HG02943 (cell line): ENCODE measurements at regions not wholly inside any gene's neighbourhood (a gene's known extent, or its start where the extent isn't known, plus 50 kb on each side); places are given as distances from the start of the nearest gene placed in this dataset.

Source experiments
- ATAC-seq: cut with Tn5 transposase; IDR thresholded peaks from one replicate; pipeline ENCODE4 v1.9.1; 2021; ENCODE audit warnings: mild to moderate bottlenecking, low read depth, moderate library complexity; ENCODE audit not compliant: unreplicated experiment

DNA sequence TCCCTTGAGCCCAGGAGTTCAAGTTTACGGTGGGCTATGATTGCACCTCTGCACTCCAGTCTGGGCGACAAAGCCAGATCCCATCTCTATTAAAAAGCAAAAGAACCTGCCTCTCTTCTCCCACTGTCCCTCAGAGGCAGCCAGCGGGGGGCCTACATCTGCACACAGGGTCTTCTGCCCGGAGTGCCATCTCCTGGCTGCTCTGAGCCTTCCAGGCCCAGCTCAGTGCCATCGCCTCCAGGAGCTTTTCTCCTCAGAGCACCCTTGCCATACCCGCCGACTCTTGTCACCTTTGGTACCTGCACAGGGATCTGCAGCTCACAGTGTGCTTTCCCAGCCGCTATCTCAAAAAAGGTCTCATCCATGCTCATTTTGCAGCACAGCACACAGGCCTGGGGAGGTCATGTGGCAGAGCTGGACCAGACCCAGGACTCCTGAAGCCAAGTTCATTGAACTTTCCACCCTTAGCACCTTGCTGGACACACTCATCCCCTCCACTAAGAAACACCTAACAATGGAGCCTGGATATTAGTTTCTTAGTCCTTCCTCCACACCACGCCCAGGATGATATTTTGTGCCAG is 186.3 kb downstream of the HAUS1 start:
- no peak for ATAC-seq

DNA sequence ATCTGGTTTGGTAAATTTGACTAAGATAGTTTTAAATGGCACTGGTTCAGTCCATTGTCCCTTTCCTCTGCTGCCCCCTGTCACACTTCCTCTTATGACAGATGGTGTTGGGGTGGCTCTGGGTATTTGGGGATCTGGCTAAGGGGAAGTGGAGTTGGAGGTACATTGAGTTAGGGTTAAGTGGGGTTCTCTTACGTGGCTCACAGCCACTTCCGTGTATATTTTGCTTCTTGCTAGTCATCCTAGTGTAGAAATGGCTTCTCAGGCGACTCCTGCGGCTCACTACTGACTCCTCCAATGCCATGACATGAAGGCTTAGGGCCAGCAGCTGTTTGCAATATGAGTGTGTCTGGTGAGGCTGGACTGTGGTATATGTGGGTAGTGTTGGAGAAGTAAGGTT is 187.0 kb downstream of the HAUS1 start:
- no peak for ATAC-seq

DNA sequence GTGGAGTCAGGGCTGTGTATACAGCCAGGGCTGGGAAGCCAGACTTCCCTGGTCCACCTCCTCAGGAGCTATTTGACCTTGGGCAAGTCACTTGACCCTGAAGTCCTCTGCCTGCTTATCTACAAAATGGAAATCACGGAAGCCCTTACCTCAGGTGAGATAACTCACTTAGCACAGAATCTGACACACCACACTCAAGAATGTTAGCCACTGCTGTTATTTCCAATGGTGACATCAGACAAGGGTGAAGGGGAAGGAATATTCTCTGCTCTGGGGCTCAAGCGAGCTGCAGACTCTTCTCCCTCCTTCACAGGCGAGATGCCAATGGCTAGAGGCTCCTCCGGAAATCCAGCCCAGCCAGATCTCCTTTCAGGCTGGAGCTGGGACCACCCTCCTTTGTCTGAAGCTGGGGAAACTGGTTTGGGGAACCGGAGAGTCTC is 189.6 kb downstream of the HAUS1 start:
- ATAC-seq, result no peak

DNA sequence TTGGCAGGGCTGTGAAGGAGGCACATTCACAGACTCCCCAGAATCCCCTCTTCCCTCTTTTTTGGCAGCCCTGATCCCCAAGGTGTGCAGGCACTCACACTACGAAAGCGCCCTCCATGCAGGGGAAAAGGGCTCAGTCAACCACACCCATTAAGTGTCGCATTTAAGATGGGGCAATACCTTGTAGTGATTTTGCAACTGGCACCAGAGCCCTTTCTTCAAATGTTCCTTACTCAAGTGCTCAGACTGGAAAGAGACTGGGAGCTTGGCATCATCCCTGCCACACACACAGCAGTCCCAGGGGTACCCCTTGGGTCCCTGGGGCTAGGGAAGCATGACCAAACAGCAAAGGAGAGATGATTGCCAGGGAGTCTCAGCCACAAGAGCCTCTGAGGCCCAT is 190.1 kb downstream of the HAUS1 start:
- ATAC-seq, result no peak

DNA sequence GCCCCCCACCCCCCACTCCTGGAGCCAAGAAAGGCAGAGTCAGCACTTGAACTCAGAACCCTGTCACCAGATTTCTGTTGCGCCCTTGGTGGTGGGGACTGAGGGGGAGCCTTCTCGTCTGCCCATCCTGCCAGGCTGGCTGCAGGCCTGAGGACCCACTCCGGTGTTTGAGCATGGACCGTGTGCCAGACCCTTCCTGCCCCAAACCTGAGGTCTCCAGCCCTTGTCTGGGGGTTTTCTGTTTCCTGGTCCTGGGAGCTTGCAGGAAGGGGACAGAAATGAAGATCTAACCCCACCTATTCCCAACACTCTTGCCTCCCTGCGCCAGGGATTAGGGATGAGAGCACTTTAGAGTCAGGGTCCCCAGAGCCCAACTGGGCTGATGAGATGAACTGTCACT is 190.6 kb downstream of the HAUS1 start:
- no peak for ATAC-seq

DNA sequence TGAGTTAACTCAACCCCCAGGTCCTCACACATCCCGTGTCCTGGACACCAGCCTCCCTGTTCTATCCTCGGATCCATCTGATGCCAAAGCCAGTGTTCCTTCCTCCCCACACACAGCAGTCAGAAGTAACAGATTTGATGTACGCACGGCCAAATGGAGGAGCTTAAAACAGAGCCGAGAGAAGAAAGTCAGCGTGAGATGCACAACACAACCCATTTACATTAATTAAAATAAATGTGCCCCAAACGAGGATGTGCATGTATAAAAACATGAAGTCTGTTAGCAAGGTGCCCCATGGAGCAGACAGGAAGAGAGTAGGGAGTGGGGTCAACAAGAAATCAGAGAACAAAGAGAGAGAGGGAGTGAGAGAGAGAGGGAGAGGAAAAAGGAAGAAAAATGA is 191.2 kb downstream of the HAUS1 start:
- no peak for ATAC-seq

DNA sequence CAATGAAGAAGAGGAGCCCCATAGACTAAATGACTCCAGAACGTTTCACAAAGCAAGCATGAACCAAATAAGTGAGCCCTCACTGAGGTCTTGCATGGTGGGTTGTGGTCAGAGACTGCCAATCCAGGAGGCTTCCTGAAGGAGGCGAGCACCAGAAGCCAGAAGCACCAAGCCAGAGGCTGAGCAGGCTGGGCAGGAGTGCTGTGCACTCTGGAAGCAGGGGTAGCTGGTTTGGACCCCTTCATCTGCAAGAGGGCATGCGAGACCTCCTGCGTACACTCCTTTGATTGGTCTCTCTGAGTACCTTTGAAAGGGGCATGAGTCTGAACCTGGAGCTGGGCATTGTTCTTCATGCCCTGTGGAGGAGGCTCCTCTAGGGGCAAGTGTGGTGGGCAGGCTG is 192.5 kb downstream of the HAUS1 start:
- ATAC-seq, result no peak

DNA sequence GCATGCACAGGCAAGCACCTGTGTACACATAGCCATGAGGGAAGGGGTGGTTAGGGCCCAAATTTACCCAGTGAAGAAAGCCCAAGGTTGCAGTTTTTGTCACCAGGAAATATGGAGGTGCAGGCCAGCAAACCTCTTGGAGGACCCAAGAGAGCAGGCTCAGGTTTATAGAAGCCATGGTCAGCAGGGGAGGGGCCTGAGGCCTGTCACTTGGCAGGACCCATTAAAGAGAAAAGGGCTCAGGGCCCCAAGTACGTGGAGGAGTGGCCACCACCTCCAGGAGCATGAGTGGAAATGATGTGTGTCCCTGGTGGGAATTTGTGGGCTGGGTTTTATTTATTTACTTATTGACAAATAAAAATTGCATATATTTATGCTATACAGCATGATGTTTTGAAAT is 192.9 kb downstream of the HAUS1 start:
- no peak for ATAC-seq

DNA sequence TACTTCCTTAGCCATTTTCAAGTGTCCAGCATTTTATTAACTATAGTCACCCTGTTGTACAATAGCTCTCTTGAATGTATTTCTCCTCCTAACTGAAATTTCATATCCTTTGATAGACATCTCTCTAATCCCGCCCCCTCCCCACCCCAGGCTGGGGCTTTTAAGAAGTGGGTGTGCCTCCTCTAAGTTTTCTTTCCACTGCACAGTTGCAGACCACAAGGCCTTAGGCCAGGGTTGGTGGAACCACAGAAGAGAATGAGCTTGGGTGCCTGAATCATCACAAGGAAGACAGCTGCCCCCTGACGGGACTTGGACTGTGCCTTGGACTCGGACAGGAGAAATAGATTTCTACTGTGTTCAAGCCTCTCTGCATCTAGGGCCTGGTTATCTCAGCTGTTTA is 193.4 kb downstream of the HAUS1 start:
- ATAC-seq, result no peak

DNA sequence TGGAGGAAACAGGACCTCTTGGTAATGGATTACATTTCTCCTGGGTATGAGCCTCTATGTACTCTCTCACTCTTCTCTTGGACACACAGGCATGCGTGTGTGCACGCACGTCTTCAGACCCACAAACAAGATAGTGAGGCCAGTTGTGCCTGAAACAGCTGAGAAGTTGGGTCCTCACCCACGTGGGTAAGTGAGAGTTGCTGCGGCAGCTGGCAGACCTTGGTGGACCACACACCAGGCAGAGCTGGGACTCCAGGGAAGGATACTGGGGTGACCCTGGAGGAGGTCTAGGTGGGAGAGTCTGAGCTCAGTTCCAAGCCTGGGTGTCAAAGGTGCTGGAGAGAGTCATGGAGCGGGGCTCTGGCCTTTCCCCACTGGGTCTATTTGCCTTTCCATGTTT is 194.3 kb downstream of the HAUS1 start:
- ATAC-seq, result no peak

DNA sequence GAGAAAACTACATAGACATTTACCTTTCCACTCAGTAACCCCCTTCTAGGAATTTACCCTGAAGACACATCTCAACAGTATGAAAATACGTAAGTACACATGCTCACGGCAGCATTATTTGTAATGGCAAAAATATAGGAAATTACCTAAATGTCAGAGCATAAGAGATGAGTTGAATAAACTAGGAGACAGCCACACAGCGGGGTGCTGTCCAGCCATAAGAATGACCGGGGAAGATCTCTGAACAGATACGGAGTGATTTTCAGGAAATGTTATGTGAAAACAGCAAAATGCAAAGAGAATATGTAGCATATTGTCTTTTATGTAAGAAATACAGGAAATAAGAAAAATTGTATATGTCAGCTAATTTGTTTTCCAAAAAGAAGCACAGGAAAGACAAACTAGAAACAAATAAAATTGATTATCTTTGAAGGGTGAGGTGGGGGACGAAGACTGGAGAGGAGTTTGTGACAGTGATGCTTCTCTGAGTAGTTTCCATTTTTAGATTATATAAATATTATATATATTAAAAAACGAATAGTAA is 195.4 kb downstream of the HAUS1 start:
- no peak for ATAC-seq

DNA sequence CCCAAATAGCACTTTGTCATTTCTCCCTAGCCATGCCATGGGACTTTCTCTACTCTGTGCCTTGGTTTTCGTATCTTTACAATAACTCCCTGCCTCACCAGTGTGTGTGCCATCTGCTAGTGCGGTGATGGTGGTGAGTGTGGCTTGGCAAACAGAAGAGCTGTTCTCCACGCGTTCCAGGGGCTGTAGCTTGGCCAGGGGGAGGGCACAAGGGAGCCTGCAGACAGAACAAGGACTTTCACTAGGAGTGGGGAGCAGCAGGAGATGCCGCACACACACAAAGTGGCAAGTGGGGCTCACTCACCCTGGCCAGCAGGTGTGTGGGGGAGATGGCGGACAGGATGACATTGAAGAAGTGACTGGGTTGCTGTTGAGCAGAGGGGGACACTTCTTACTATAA is 196.9 kb downstream of the HAUS1 start:
- ATAC-seq, result no peak

DNA sequence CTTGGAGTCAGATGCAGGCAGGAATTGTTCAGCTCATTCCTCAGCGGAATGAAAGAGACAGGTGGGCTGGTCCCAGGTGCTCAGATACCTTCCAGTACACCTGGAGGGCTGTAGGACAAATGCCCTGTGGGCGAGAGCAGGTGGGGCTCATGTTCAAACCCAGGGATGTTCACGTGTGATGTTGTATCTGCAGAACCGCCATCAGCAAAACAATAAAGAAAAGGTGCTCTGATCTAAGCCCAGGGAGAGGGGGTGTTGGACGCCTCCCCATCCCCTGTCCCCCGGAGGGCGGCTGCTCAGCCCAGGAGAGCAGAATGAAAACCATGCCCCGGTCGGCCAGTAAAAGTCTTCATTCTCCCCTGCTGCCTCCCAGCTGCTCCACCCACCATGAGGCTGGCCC is 197.4 kb downstream of the HAUS1 start:
- no peak for ATAC-seq

DNA sequence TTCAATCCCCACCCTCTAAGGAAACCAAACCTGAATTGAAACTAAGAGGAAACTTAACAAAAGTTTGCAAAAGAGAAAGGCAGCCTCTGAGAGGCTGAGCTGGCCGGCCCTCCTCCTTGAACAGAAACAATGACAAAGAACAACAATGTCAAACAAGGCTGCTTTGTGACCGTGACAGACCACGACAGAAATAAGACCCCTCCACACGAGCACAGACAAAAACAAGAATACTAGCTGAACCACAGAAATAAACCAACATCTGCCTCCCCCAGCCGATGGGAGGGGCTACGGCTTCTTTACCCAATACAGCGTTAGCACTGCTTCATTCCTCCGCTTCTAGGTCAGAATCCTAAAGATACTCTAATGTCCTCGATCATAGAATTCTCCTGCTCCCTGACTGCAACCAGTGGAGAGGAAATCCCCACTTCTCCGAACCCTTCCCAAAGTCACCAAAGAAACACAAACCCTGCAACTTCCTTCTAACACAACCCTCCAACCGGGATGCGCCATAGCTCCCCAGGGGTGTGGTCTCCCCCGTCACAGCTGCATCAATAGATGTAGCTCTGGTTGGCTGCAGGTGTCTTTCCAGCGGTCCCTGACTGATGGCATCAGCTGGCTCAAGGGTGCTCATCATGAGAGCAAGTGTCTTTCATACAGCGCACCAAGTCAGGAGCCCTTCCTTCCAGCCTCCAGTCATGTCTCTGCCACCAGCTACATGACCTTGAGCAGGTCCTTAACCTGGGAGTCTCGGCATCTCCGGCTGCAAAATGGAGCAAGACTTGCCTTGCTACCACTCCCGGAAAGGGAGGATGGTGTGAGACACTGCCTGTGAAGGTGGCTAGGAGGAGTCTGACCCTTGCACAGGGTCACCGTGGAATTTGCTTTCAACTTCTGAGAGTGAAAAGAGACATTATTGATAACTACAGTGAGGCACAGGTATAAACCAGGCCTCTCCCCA is 198.6 kb downstream of the HAUS1 start:
- no peak for ATAC-seq

DNA sequence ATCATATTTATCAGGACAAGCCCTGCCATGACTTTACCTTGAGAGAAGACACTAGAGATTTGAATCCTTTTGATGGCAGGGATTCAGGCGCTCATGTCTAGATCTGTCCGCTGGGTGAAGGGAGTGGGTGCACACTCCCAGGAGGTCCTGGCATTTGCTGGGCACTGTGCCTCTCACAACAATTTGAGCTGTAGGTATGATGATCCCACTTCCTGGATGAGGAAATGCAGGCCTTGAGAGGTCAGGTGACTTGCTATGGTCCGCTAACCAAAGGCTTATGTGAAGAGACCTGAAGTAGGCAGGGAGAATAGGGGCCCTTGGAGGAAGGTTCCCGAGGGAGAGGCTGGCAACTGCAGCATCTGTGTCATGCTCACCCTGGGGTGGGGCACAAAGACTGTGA is 206.1 kb downstream of the HAUS1 start:
- ATAC-seq, result no peak

DNA sequence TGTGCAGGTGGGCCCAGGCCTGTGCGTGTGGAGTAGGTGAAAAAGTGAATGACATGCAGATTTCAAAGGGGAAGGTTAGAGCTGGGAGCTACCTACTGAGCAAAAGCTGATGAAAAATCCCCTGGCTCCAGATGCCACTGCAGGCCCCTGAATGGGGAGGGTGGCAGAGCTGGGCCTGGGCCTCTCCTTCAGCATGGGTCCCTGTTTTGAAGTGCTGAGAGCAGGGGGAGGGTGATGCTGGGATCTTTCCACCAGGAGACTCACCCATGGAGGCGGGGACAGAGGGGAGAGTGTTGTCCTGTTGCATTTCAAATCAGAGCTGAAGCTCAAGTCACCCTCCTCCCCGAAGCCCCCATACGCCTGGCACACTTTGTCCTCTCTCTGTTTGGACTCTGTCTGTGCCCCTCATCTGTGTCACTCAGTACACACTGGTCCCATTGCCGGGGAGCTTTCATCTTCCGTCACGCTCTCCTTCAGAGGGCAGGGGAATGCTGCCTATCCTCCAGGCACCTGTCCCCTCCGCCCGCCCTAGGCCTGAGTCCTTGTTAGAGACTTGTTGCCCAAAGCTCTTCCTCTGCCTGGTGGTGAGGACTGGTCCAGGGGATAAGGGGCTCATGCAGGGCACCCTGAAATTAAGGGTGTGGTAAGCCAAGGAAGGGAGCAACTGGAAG is 206.6 kb downstream of the HAUS1 start:
- no peak for ATAC-seq

DNA sequence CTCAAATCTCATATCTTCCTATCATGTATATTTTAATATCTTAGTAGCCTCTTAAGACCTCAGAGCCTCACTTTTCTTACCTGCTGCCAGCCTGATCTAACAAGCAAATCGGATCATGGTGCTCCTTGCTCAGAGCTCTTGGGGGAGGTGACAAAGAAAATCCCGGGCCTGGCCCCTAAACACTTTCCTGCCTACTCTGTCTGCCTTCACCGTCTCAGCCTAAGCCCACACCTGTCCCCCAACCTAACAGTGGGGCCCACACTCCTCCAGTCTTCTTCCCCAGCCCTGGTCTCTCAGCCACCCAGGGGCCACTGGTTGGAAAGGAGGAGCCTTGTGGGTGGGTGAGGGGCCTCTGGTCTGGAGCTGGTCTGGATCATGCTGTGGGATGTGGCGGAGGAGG is 207.3 kb downstream of the HAUS1 start:
- no peak for ATAC-seq

DNA sequence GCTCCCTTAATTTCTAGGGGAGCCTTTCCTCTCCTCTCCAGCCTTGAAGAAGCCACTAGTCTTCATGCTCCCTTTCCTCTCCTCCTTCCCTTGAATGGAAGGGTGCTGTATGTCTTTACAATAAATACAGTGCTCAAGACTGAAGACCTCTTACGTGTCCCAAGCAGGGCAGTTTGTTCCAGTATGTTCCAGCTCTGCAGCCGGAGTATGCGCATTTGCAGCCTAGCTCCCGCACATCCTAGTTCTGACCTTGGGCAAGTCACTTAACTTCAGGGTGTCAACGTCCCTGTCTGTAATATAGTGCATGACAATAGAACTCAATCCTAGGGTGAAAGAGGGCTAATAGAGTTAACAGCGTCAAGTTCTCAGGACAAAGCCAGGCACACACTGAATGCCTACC is 208.0 kb downstream of the HAUS1 start:
- ATAC-seq, result no peak

DNA sequence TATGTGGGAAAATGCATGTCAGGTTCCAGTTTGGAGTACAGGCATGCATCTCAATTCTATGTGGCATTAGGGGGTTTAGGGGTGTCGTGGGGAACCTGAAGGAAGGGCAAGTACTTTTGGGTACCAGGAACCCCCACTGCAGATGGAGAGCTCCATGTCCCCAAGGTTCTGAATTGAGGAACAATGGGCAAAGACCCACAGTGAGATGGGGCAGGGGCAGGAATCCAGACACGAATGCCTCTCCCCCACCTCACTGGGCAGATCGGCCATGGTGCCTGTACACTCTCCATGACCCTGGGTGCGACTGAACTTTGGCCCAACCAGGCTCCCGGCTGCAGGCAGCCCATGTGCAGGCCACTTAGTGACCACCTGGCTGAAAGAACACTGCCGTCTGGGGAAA is 209.3 kb downstream of the HAUS1 start:
- ATAC-seq, result no peak

DNA sequence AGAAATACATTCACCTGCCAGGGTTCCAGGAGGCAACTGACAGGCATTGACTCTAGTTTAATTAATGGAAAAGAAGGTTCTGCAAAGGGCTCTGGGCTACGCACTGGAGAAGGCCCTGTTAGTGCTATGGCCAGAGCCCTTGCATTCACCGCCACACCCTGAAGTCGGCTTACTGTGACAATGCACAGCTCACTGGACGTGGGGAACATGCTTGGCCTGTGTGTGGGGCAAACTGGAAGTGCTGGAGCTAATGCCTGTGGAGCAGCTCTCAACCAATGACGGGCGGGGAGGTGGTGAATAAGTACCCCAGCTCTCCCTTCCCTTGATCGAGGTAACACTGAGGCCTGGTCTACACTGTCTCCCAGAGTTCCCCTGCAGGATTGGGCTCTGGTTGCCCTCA is 209.8 kb downstream of the HAUS1 start:
- no peak for ATAC-seq

DNA sequence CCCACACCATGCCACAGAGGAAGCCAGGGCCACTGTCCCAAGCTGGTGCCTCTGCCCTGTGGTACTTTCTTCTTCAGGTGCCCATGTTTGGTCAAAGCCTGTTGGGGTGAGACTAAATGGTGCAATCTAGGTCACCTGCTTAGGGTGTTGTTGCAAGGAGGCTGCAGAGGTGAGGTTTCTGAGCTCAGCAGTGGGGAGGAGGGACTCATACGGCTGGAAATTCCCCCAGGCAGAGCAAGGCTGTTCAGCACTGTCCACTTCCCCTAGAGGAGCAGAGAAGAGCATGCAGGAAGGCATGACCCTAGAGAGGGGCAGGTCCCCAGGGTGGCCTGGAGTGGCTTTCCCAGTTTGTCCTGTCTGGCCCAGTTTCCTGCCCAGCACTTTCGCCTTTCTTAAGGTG is 211.0 kb downstream of the HAUS1 start:
- ATAC-seq, result no peak
